Neural cell (in vitro differentiated cells): ENCODE measurements at regions not wholly inside any gene's neighbourhood (a gene's known extent, or its start where the extent isn't known, plus 50 kb on each side); places are given as distances from the start of the nearest gene placed in this dataset.
A peak's percentile ranks its signal among the peaks of the same experiment; 100 is the strongest.
"Not testable (repeated sequence)": the region's sequence is repeated elsewhere in the genome, so short reads cannot be mapped to it uniquely, and the experiment has no call there.

Experiments used
- H2AFZ ChIP-seq: fragments of 200-600, 300-800 bp; sonication (generic), shearing (Covaris generic); 2 replicates; pipeline ENCODE4 v1.6.0; 2014; ENCODE audit warnings: low read depth, mild to moderate bottlenecking, antibody characterized with exemption, low read length, moderate library complexity
- H3F3A ChIP-seq: fragments of 200-600 bp; shearing (Covaris generic); 2 replicates; pipeline ENCODE4 v1.6.1; 2016; ENCODE audit warnings: mild to moderate bottlenecking, moderate library complexity, mixed read lengths, antibody characterized with exemption, low read length; ENCODE audit not compliant: insufficient read depth, poor library complexity, severe bottlenecking
- H3K27ac ChIP-seq: fragments of 200-600, 300-800 bp; sonication (generic), shearing (Covaris generic); 2 replicates; pipeline ENCODE4 v1.5.1; 2014; ENCODE audit warnings: mild to moderate bottlenecking, low read length, moderate library complexity
- H3K27me3 ChIP-seq: fragments of 300-800, 200-600 bp; sonication (generic), shearing (Covaris generic); 2 replicates; pipeline ENCODE4 v1.6.0; 2014; ENCODE audit warnings: mild to moderate bottlenecking, low read depth, low read length, moderate library complexity; ENCODE audit not compliant: insufficient read depth
- H3K36me3 ChIP-seq: fragments of 300-800, 200-600 bp; sonication (generic), shearing (Covaris generic); 2 replicates; pipeline ENCODE4 v1.5.1; 2014; ENCODE audit warnings: mild to moderate bottlenecking, antibody characterized with exemption, low read length, moderate library complexity; ENCODE audit not compliant: insufficient read depth
- H3K4me2 ChIP-seq: fragments of 300-800, 200-600 bp; sonication (generic), shearing (Covaris generic); 2 replicates; pipeline ENCODE4 v1.6.0; 2014; ENCODE audit warnings: mild to moderate bottlenecking, low read length
- H3K4me3 ChIP-seq: fragments of 300-800, 200-600 bp; sonication (generic), shearing (Covaris generic); 2 replicates; pipeline ENCODE4 v1.5.1; 2014; ENCODE audit warnings: mild to moderate bottlenecking, low read length, moderate library complexity
- H3K79me2 ChIP-seq: fragments of 200-600 bp; shearing (Covaris generic); replicated peaks from 2 replicates; pipeline ENCODE4 v1.6.0; 2014; ENCODE audit warnings: mild to moderate bottlenecking, low read length, moderate library complexity; ENCODE audit not compliant: insufficient read depth
- H3K9ac ChIP-seq: fragments of 300-800, 200-600 bp; sonication (generic), shearing (Covaris generic); 2 replicates; pipeline ENCODE4 v1.6.1; 2016; ENCODE audit warnings: mild to moderate bottlenecking, low read length, mixed read lengths
- H3K9me2 ChIP-seq: fragments of 200-600 bp; shearing (Covaris generic); 2 replicates; pipeline ENCODE4 v1.6.1; 2016; ENCODE audit warnings: mild to moderate bottlenecking, low read length, mixed read lengths; ENCODE audit not compliant: insufficient read depth
- H3K9me3 ChIP-seq: fragments of 200-600, 300-800 bp; sonication (generic), shearing (Covaris generic); 2 replicates; pipeline ENCODE4 v1.6.1; 2016; ENCODE audit warnings: mild to moderate bottlenecking, mixed run types, low read length, moderate library complexity, mixed read lengths
- H4K20me1 ChIP-seq: fragments of 200-600 bp; shearing (Covaris generic); 2 replicates; pipeline ENCODE4 v1.6.1; 2016; ENCODE audit warnings: mild to moderate bottlenecking, mixed run types; ENCODE audit not compliant: insufficient read depth
- EP300 ChIP-seq: fragments of 450-650 bp; conservative IDR thresholded peaks from 2 replicates; pipeline ENCODE4 v1.6.1; 2014; ENCODE audit warnings: antibody characterized with exemption, mild to moderate bottlenecking, moderate library complexity; ENCODE audit not compliant: poor library complexity, severe bottlenecking
- EZH2 ChIP-seq: fragments of 200-600, 300-800 bp; shearing (Covaris generic), sonication (generic); IDR thresholded peaks from 2 replicates; pipeline ENCODE4 v1.6.1; 2014; ENCODE audit warnings: antibody characterized with exemption, low read length, borderline replicate concordance, mild to moderate bottlenecking; ENCODE audit not compliant: insufficient read depth, poor library complexity, severe bottlenecking
- MXI1 ChIP-seq: fragments of 450-650 bp; conservative IDR thresholded peaks from 2 replicates; pipeline ENCODE4 v1.6.1; 2014; ENCODE audit warnings: antibody characterized with exemption, mild to moderate bottlenecking; ENCODE audit not compliant: poor library complexity, severe bottlenecking
- POLR2AphosphoS5 ChIP-seq: IDR thresholded peaks from 2 replicates; pipeline ENCODE4 v1.6.1; 2012
- RAD21 ChIP-seq: fragments of 450-650 bp; conservative IDR thresholded peaks from 2 replicates; pipeline ENCODE4 v1.6.1; 2014; ENCODE audit warnings: antibody characterized with exemption, mild to moderate bottlenecking, moderate library complexity
- SMC3 ChIP-seq: fragments of 450-650 bp; conservative IDR thresholded peaks from 2 replicates; pipeline ENCODE4 v1.6.1; 2014; ENCODE audit warnings: antibody characterized with exemption, mild to moderate bottlenecking, moderate library complexity; ENCODE audit not compliant: poor library complexity
- TAF1 ChIP-seq: IDR thresholded peaks from 2 replicates; pipeline ENCODE4 v1.6.1; 2012; ENCODE audit warnings: low read depth
- TF ChIP-seq, protein P1 (sequence below): fragments of 450-650 bp; IDR thresholded peaks from 2 replicates; pipeline ENCODE4 v1.5.1; 2014; ENCODE audit warnings: antibody characterized with exemption, mild to moderate bottlenecking, moderate library complexity; ENCODE audit not compliant: poor library complexity, severe bottlenecking
- TF ChIP-seq, protein P2 (sequence below): IDR thresholded peaks from 2 replicates; pipeline ENCODE4 v1.6.1; 2012; ENCODE audit warnings: borderline replicate concordance

DNA sequence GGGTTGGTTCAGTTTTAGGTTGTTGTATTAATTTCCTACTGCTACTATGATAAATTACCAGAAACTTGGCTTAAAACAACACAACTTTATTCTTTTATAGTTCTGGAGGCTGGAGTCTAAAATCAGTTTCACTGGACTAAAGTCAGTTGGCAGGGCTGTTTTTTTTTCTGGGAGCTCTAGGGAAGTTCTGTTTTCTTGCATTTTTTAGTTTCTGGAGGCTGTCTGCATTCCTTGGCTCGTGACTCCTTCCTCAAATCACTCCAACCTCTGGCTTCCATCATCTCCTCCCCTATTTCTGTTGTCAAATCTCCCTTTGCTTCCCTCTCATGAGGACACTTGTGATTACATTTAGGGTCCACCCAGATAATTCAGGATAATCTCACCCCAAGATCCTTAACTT, 51.3 kb upstream of the SUB1 start:
- Histone ChIP-seq H3K9ac (no peak overlapping the region), H3K27ac (no peak overlapping the region), H3K27me3 (no peaks in the 10 kb centered on the region), H2AFZ (no peak overlapping the region), H3K4me3 (no peak overlapping the region), H3K9me3 (no peaks in the 10 kb centered on the region), H3K79me2 (no peaks in the 10 kb centered on the region), H3F3A (no peaks in the 10 kb centered on the region), H3K4me2 (no peak overlapping the region), H3K9me2 (no peaks in the 10 kb centered on the region), H3K36me3 (no peaks in the 10 kb centered on the region), H4K20me1 (no peaks in the 10 kb centered on the region)
- TF ChIP-seq TAF1 (no peak), EZH2 (no peak), SMC3 (no peak), POLR2AphosphoS5 (no peak), EP300 (no peak), RAD21 (no peak), MXI1 (no peak)
- TF ChIP-seq, protein P1, sequence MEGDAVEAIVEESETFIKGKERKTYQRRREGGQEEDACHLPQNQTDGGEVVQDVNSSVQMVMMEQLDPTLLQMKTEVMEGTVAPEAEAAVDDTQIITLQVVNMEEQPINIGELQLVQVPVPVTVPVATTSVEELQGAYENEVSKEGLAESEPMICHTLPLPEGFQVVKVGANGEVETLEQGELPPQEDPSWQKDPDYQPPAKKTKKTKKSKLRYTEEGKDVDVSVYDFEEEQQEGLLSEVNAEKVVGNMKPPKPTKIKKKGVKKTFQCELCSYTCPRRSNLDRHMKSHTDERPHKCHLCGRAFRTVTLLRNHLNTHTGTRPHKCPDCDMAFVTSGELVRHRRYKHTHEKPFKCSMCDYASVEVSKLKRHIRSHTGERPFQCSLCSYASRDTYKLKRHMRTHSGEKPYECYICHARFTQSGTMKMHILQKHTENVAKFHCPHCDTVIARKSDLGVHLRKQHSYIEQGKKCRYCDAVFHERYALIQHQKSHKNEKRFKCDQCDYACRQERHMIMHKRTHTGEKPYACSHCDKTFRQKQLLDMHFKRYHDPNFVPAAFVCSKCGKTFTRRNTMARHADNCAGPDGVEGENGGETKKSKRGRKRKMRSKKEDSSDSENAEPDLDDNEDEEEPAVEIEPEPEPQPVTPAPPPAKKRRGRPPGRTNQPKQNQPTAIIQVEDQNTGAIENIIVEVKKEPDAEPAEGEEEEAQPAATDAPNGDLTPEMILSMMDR = no peak
- TF ChIP-seq, protein P2, sequence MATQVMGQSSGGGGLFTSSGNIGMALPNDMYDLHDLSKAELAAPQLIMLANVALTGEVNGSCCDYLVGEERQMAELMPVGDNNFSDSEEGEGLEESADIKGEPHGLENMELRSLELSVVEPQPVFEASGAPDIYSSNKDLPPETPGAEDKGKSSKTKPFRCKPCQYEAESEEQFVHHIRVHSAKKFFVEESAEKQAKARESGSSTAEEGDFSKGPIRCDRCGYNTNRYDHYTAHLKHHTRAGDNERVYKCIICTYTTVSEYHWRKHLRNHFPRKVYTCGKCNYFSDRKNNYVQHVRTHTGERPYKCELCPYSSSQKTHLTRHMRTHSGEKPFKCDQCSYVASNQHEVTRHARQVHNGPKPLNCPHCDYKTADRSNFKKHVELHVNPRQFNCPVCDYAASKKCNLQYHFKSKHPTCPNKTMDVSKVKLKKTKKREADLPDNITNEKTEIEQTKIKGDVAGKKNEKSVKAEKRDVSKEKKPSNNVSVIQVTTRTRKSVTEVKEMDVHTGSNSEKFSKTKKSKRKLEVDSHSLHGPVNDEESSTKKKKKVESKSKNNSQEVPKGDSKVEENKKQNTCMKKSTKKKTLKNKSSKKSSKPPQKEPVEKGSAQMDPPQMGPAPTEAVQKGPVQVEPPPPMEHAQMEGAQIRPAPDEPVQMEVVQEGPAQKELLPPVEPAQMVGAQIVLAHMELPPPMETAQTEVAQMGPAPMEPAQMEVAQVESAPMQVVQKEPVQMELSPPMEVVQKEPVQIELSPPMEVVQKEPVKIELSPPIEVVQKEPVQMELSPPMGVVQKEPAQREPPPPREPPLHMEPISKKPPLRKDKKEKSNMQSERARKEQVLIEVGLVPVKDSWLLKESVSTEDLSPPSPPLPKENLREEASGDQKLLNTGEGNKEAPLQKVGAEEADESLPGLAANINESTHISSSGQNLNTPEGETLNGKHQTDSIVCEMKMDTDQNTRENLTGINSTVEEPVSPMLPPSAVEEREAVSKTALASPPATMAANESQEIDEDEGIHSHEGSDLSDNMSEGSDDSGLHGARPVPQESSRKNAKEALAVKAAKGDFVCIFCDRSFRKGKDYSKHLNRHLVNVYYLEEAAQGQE = no peak

DNA sequence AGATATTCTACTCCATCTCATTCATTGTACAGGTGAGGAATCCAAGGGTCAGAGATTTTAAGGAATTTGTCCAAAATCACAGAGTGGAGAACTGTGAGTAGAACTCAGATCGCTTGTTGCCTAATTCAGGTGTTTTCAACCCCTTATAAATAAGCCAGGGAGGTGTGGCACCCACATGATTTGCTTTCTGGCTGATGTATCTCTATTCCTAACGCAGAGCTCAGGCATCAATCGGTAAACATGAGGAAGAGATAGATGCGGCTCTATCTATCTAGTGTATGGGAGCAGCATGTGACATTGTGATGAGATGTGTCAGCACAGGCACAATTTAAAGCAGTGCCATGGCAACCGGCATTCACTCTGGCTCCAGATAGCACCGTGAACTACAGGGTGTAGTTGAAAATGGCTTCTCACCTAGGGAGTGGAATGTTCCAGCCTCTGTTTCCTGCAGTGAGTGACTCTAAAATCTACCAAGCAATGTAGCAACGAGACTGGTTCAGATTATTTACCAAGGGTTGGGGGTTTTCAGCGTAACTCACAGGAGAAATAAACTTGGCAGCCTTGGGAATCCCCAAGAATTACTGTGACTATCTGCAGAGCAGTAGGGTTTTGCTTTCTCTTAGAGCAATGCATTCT, 53.4 kb upstream of the SUB1 start:
- Histone ChIP-seq H3K9me3 (no peaks in the 10 kb centered on the region), H3F3A (no peaks in the 10 kb centered on the region), H2AFZ (peak overlapping the region; percentile 53), H3K4me3 (peak overlapping the region; percentile 57), H3K9ac (peak overlapping the region; percentile 67), H3K9me2 (no peaks in the 10 kb centered on the region), H3K27me3 (no peaks in the 10 kb centered on the region), H3K27ac (peak overlapping the region; percentile 96), H3K4me2 (peak overlapping the region; percentile 83), H3K79me2 (no peaks in the 10 kb centered on the region), H3K36me3 (no peaks in the 10 kb centered on the region), H4K20me1 (no peaks in the 10 kb centered on the region)
- TF ChIP-seq TAF1 (peak; percentile 3), SMC3 (peak; percentile 42), RAD21 (peak; percentile 55), MXI1 (peak; percentile 93), EP300 (peak; percentile 84), POLR2AphosphoS5 (peak; percentile 92), EZH2 (no peak)
- TF ChIP-seq, protein P1 = no peak
- TF ChIP-seq, protein P2 = peak; percentile 83

DNA sequence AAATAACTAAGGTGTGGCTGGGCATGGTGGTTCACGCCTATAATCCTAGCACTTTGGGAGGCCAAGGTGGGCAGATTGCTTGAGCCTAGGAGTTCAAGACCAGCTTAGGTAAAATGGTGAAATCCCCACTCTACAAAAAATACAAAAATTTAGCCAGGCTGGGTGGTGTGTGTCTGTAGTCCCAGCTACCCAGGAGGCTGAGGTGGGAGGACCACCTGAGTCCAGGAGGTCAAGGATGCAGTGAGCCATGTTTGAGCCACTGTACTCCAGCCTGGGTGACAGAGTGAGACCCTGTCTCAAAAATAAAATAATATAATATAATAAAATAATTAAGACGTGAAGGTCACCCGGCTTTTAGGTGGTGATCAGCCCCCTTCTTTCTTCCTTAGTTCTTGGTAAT, 58.0 kb upstream of the SUB1 start:
- not testable (repeated sequence) for H3K4me3 ChIP-seq

More for the DNA sequence above, 58.0 kb upstream of the SUB1 start:
- H3F3A ChIP-seq, H3K4me2 ChIP-seq, H3K9me3 ChIP-seq, H3K27ac ChIP-seq, H3K36me3 ChIP-seq, H3K9me2 ChIP-seq, H3K79me2 ChIP-seq, H3K9ac ChIP-seq, H3K27me3 ChIP-seq, H4K20me1 ChIP-seq, H2AFZ ChIP-seq: not testable (repeated sequence)
